Fibroblast of the aortic adventitia (primary cell): ENCODE measurements at regions not wholly inside any gene's neighbourhood (a gene's known extent, or its start where the extent isn't known, plus 50 kb on each side); places are given as distances from the start of the nearest gene placed in this dataset.

Source experiments
- DNase-seq: peaks from one replicate; pipeline ENCODE4 v3.0.0-alpha.2; 2010; ENCODE audit warnings: low read depth
- H3K4me3 ChIP-seq: 2 replicates; pipeline ENCODE4 v1.5.1; 2011; ENCODE audit warnings: low read depth, mild to moderate bottlenecking, control low read depth, low read length, moderate library complexity
- TF ChIP-seq, protein P1 (sequence below): IDR thresholded peaks from 2 replicates; pipeline ENCODE4 v1.5.1; 2011; ENCODE audit warnings: mild to moderate bottlenecking, low read length, control low read depth, inconsistent platforms; ENCODE audit not compliant: insufficient read depth

DNA sequence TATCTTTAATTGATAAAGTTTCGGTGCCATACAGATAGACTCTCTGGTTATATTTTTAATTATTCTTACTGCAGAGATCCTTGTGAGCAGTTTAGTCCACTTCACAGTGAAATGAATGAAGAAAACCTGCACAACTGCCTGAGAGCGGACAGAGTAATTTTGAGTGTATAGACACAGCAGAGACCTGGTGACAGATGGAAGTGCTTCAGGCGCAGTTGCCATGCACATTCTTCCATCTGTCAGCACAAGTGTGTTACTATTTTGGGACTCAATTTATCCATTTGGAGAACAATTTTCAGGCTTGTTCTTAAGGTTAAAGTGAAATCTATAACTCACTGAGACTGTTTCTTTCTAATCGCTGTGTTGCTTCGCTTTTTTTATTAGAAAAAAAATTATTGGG, 147.8 kb upstream of the SPHKAP start:
- H3K4me3 ChIP-seq = no peak overlapping the region
- DNase-seq = no peak
- TF ChIP-seq, protein P1, sequence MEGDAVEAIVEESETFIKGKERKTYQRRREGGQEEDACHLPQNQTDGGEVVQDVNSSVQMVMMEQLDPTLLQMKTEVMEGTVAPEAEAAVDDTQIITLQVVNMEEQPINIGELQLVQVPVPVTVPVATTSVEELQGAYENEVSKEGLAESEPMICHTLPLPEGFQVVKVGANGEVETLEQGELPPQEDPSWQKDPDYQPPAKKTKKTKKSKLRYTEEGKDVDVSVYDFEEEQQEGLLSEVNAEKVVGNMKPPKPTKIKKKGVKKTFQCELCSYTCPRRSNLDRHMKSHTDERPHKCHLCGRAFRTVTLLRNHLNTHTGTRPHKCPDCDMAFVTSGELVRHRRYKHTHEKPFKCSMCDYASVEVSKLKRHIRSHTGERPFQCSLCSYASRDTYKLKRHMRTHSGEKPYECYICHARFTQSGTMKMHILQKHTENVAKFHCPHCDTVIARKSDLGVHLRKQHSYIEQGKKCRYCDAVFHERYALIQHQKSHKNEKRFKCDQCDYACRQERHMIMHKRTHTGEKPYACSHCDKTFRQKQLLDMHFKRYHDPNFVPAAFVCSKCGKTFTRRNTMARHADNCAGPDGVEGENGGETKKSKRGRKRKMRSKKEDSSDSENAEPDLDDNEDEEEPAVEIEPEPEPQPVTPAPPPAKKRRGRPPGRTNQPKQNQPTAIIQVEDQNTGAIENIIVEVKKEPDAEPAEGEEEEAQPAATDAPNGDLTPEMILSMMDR = no peak

DNA sequence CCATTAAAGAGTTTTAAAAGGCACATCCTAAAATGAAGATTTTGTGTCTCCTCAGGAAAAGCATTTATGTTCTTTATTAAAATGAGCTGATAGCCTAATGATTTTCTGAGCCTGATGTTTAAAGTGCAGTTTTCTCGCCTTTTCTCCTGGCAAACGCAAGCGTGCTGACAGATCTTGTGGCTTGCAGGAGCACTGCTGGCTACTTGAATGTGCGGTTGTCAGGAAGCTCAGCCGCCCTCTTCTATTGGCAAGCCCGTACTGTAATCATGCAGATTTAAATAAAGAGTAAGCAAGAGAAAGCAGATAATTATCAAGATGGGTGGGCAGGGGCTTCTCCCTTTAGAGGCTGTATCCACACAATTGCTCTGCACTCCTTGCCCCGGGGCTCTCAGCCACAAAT, 139.5 kb upstream of the SPHKAP start:
- no peak overlapping the region for H3K4me3 ChIP-seq
- TF ChIP-seq, protein P1 = no peak
- DNase-seq = no peak

GRCh38 chr2:228318218-228318617, 136.7 kb upstream of the SPHKAP start:
- no peak overlapping the region for H3K4me3 ChIP-seq
- DNase-seq = peak; percentile 10
- TF ChIP-seq, protein P1 = no peak

- DNase-seq = no peak
- H3K4me3 ChIP-seq = no peak overlapping the region
- TF ChIP-seq, protein P1 = no peak
Measured at GRCh38 chr2:228312172-228312571, 130.7 kb upstream of the SPHKAP start.

DNA sequence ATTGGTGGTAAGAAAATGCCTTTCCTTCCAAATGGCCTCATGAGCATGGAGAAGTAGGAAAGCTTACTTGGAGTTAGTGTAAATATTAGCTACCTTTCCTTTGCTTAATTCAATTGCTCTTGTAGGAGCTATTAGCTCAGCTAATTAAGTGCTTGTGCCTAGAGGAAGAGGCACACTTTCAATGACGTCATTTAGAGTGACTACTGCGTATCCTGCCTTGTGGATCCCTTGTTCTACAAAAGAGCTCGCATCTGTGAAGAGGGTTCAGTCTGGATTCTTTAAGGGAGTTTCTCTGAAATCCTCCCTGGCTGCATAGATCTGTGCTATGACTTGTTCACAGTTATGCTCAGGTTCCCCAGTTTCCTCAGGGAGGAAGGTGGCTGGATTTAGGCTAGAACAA, 122.5 kb upstream of the SPHKAP start:
- TF ChIP-seq, protein P1 = no peak
- no peak for DNase-seq
- H3K4me3 ChIP-seq = no peak overlapping the region

GRCh38 chr2:228283491-228284171, 102.1 kb upstream of the SPHKAP start:
- TF ChIP-seq, protein P1 = no peak
- no peak overlapping the region for H3K4me3 ChIP-seq
- DNase-seq = no peak

DNA sequence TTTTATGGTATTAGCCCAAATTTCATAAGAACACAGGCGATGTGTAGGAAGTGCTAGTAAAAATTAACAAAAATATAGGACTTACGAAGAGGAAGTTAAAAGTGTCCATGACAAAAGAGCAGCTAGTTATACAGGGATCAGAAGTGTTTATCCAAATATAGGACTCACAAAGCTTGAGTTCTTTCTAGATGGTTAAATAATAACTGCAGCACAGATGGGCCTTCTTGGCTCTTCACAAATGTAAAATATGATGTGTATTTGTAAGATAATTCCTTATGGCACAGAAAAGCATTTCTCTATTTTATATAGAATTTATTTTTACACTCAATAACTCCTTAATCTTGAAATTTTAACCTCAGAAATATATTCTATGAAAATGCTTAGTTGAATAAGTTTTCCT, 100.9 kb upstream of the SPHKAP start:
- TF ChIP-seq, protein P1 = no peak
- DNase-seq = no peak
- H3K4me3 ChIP-seq = no peak overlapping the region
